ENCODE measurements at regions not wholly inside any gene's neighbourhood (a gene's known extent, or its start where the extent isn't known, plus 50 kb on each side); places are given as distances from the start of the nearest gene placed in this dataset.

DNA sequence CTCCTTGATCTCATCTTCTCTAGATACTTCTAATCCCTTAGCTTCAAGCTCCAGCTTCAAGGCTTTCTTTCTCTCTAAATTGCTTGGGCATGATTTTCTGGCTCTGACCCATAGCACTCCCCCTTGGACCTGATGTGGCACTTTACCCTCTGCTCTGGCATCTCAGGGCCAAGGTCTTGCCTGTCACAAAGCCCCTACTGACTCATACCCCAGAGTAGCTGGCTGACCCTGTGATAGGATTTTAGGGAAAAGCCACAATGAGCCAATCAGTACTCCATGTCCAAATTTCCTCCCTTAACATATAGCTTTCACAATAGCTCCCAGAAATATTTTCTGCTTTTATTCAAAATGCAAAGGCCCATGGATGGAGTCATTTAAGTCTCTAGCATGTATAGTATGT lies 488.7 kb upstream of the SPRED2 start:
- in situ Hi-C loops (cut with MboI; ENCODE audit: low pct_ligation_motif_present in 1 of 4, low pct_unique_long_range_greater_than_20kb in 1 of 4, low sequenced_read_pairs in 3 of 4), result no loop called here

DNA sequence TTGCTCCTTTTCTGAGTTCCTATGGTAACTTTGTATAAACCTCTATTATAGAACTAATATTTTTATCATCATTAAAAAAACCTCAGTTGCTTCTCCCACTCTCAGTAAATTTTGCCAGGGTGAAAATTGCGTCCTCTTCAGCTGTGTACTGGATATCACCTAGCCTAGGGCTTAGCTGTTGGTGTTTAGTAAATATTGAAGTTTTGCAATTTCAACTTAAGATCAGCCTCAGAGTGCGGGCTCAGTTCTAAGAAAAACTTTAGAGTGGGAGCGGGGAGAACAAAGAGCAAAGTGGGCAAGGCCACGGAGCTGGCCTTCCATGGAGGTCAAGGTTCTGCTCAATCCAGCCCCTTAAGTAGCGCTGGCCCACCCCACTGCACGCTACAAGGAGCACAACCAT lies 488.3 kb upstream of the SPRED2 start:
- Histone ChIP-seq H3K27me3 (no peaks in the 10 kb centered on the region), H3K4me1 (peaks cover 0 to 5% (median 2%) of the 10 kb centered on the region in 4 donors), H3K27ac (no peak overlapping the region), H3K4me3 (no peak overlapping the region), H3K36me3 (no peaks in the 10 kb centered on the region), H3K9me3 (no peaks in the 10 kb centered on the region)
- TF ChIP-seq POLR2A (IDR thresholded peaks at IDR 0.05) (no peak), CTCF (IDR thresholded peaks at IDR 0.05) (no peak), POLR2AphosphoS5 (IDR thresholded peaks at IDR 0.05) (no peak), EP300 (IDR thresholded peaks at IDR 0.05; ENCODE audit: low read depth) (no peak)
- intact Hi-C loops (cut with DNase I; ENCODE audit: low total_unique reads), result no loop called here
- WGBS, 2 donors (ENCODE audit: low coverage in 1 of 2), result 71 to 83% methylated on average over 6 of the region's 6 CpGs
- in situ Hi-C loops (cut with MboI; ENCODE audit: low pct_ligation_motif_present in 1 of 4, low pct_unique_long_range_greater_than_20kb in 1 of 4, low sequenced_read_pairs in 3 of 4), result no loop called here
- DNase-seq, result no peak

More for the DNA sequence above, 488.7 kb upstream of the SPRED2 start:
- H3K4me3 ChIP-seq, result no peak overlapping the region
- intact Hi-C loops (cut with DNase I; ENCODE audit: low total_unique reads), result no loop called here
- H3K4me1 ChIP-seq, result peaks cover 0 to 5% (median 2%) of the 10 kb centered on the region in 4 donors
- no peak for TF ChIP-seq POLR2A (IDR thresholded peaks at IDR 0.05)
- H3K27ac ChIP-seq, result no peak overlapping the region
- DNase-seq, result no peak
- no peaks in the 10 kb centered on the region for H3K36me3 ChIP-seq
- H3K9me3 ChIP-seq, result no peaks in the 10 kb centered on the region
- H3K27me3 ChIP-seq, result no peaks in the 10 kb centered on the region

DNA sequence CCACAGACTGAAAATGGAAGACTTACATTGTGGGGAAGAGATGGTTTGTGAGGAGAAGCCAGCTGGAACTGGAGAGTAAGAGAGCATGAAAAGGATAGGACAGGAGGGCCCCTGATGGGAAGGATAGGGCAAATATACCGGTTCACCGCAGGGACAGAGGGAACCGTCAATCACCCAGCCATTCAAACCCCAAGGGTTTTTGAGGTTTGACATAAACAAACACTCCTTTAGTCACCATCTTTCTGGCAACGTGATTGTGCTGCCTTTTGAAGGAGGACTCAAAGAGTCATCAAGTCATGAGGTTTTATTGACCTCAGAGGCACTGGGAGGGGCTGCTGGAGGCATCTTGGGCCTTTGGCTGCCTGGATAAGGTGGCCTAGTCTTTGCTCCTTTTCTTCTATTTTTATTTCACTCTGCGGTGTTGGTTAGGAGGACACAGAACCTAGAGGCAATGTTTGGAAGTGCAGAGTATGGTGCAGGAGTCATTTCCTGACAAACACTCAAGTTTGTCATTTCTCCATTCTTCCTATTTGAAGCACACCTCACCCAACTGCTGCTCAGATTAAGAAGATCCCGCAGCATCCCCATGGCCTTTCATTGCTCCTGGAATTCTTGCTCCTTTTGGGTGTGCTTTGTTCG lies 487.3 kb upstream of the SPRED2 start:
- Histone ChIP-seq H3K4me3 (no peak overlapping the region), H3K27ac (no peak overlapping the region), H3K27me3 (no peaks in the 10 kb centered on the region), H3K4me1 (peaks cover 0 to 5% (median 2%) of the 10 kb centered on the region in 4 donors), H3K36me3 (no peaks in the 10 kb centered on the region), H3K9me3 (no peaks in the 10 kb centered on the region)
- no peak for TF ChIP-seq EP300 (IDR thresholded peaks at IDR 0.05; ENCODE audit: low read depth)
- TF ChIP-seq POLR2AphosphoS5 (IDR thresholded peaks at IDR 0.05), result no peak
- no peak for TF ChIP-seq CTCF (IDR thresholded peaks at IDR 0.05)
- no peak for TF ChIP-seq POLR2A (IDR thresholded peaks at IDR 0.05)
- in situ Hi-C loops (cut with MboI; ENCODE audit: low pct_ligation_motif_present in 1 of 4, low pct_unique_long_range_greater_than_20kb in 1 of 4, low sequenced_read_pairs in 3 of 4), result no loop called here
- intact Hi-C loops (cut with DNase I; ENCODE audit: low total_unique reads), result no loop called here
- DNase-seq, result no peak
- WGBS, 2 donors (ENCODE audit: low coverage in 1 of 2), result 70 to 89% methylated on average over 5 to 7 of the region's 7 CpGs

DNA sequence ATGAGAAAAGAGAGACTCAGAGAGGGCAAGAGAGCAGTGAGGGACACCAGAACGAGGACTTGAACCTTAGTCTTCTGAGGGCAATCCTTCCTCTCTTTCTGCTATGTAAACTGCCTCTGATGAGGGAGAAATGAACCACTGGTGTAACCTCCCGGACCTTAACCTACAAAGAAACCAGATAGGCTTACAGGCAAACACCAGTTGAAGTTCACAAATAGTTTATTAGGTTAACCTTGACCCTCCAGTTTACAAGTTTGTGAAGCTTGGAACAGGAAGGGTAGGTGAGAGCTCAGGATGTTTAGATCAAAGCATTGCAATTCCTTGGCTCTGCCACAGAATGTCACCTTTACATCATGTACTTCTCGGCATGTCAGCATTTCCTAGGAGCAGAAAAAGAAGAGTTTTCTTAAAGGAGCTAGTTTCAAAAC lies 486.4 kb upstream of the SPRED2 start:
- peaks cover 0 to 5% (median 2%) of the 10 kb centered on the region in 4 donors for H3K4me1 ChIP-seq
- intact Hi-C loops (cut with DNase I; ENCODE audit: low total_unique reads) (no loop called here), in situ Hi-C loops (cut with MboI; ENCODE audit: low pct_ligation_motif_present in 1 of 4, low pct_unique_long_range_greater_than_20kb in 1 of 4, low sequenced_read_pairs in 3 of 4) (no loop called here)
- no peak for DNase-seq
- H3K27me3 ChIP-seq, result no peaks in the 10 kb centered on the region
- TF ChIP-seq POLR2A (IDR thresholded peaks at IDR 0.05) (no peak), CTCF (IDR thresholded peaks at IDR 0.05) (no peak), EP300 (IDR thresholded peaks at IDR 0.05; ENCODE audit: low read depth) (no peak), POLR2AphosphoS5 (IDR thresholded peaks at IDR 0.05) (no peak)
- no peaks in the 10 kb centered on the region for H3K9me3 ChIP-seq
- no peak overlapping the region for H3K4me3 ChIP-seq
- H3K36me3 ChIP-seq, result no peaks in the 10 kb centered on the region
- H3K27ac ChIP-seq, result peak overlapping the region in 1 of 4 donors; percentile 54
- 33 to 38% methylated on average over 1 to 3 of the region's 3 CpGs for WGBS, 2 donors (ENCODE audit: low coverage in 1 of 2)

- Histone ChIP-seq H3K27me3 (no peaks in the 10 kb centered on the region), H3K4me3 (no peak overlapping the region), H3K9me3 (no peaks in the 10 kb centered on the region), H3K27ac (peak overlapping the region in 1 of 4 donors; percentile 54), H3K36me3 (no peaks in the 10 kb centered on the region), H3K4me1 (peaks cover 0 to 5% (median 2%) of the 10 kb centered on the region in 4 donors)
- intact Hi-C loops (cut with DNase I; ENCODE audit: low total_unique reads), result no loop called here
- TF ChIP-seq POLR2AphosphoS5 (IDR thresholded peaks at IDR 0.05) (peak; percentile 28 to 47 (median 41)), POLR2A (IDR thresholded peaks at IDR 0.05) (no peak), CTCF (IDR thresholded peaks at IDR 0.05) (no peak)
- no peak for DNase-seq
- in situ Hi-C loops (cut with MboI; ENCODE audit: low pct_ligation_motif_present in 1 of 4, low pct_unique_long_range_greater_than_20kb in 1 of 4, low sequenced_read_pairs in 3 of 4), result no loop called here
- WGBS, 2 donors (ENCODE audit: low coverage in 1 of 2), result 14 to 66% methylated on average over 1 to 2 of the region's 2 CpGs
Measured at GRCh38 chr2:65917986-65918385, 485.6 kb upstream of the SPRED2 start.
